Hematopoietic multipotent progenitor cell (in vitro differentiated cells): ENCODE measurements at regions not wholly inside any gene's neighbourhood (a gene's known extent, or its start where the extent isn't known, plus 50 kb on each side); places are given as distances from the start of the nearest gene placed in this dataset.

Experiments
- DNase-seq, 3 donors: peaks; one replicate each; pipeline ENCODE4 v3.0.0-alpha.2; 2011 to 2015; ENCODE audit warnings: low read depth in 2 of 3, low spot score in 2 of 3

DNA sequence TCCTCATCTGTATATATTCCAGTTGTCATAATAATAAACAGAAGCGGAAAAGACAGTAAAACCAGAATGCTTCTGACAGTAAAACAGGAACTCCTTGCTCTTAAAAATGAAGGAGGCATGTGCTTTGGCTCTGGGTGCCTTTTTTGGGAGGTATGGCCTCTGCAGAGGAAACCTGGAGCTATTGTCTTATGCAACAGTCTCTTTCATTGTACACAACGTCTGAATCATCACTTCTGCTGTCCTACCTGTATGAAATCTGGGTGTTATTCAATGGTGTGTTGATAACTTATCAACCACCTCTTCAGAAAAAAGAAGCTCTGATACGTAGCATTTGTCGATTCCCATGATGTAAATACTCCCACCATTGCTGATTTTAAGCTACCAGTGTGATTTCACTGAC lies 64.8 kb downstream of the CDCA7 start:
- DNase-seq, result no peak

GRCh38 chr2:173424886-173425285 lies 70.2 kb downstream of the CDCA7 start:
- no peak for DNase-seq

DNA sequence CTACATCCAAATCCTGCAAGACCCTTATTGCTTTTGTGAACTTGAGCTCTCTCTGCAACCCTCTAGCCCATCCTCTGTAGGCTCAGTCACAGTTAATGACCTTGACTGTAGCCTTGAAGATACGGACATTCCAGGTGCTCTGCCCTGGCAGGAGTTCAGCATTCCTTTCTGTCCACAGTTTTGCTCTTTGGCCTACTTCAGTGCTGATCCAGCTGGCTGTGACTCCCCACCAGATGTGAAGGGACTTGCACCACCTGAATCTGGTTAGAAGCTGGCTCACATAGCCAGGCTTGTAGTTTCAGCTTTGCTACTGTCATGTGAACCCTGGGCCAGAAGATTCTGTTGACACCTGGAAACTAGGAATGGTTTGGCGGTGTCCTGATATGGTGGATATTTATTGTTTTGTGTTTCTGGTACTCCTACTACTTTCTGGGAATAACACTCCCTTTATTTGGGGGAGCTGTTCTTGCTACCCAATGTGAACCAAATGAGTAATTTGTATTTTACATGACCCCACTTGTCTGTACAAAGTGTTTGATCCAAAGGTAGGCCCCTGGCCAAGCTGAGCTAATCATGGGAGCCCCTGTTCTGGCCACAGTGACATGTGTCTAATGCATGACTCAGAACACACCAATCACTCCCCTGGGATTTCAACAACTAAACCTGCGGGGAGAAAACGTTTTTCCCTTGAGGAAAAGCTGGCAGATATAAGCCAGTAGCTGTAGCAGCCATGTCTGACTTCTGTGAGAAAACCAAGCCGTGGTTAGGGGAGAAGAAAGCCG lies 73.4 kb downstream of the CDCA7 start:
- no peak for DNase-seq

DNA sequence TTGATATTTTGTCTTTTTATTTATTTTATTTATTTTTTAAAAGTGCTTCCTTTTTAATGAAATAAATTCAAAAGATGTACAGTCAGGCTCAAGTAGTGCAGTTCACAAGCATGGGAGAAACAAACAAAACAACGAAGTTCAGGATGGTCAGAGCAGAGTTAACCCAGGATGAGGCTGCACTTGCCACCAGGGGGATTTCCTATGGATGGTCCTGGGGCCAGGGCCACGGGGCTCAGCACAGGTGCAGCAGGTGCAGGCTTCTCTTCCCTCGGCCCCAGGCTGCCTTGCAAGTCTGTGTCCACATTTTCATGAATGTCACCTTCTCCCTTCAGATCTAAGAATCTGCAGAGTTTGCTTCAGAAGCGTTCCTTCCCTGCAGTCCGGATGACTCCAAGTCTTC lies 76.5 kb downstream of the CDCA7 start:
- DNase-seq, result no peak

DNA sequence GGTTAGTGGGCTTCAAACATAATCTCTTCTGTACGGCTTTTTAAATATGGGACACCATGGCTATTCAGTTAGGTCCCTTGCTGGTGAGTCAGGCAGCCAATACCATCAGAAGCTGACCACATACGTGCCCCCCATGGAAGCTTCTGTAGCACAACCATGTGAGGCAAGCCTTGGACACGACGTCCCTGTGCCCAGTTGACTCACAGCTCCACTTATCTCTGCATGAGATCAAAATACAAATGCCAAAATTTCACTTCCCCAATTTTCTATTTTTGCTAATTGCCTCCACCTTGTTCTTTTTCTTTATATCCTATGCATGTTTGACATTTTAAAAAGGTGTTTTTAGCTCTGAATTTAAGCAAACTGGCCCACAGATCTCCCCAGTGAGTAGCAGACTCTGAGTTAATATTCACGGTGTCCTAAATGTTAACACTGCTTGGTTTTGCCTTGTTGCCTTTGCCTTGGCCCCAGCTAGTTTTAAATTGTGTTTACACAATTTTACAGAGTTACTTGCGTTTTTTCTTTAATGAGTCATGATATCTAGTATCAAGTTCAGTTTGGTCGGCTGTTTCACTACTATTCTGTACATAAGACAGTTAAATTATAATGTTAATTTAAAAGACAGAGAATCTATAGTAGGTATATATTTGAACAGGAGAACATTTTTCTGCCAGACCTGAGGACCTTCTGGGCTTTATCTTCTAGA lies 77.5 kb downstream of the CDCA7 start:
- DNase-seq, result peak in 2 of 3 donors; percentile 39 to 56

DNA sequence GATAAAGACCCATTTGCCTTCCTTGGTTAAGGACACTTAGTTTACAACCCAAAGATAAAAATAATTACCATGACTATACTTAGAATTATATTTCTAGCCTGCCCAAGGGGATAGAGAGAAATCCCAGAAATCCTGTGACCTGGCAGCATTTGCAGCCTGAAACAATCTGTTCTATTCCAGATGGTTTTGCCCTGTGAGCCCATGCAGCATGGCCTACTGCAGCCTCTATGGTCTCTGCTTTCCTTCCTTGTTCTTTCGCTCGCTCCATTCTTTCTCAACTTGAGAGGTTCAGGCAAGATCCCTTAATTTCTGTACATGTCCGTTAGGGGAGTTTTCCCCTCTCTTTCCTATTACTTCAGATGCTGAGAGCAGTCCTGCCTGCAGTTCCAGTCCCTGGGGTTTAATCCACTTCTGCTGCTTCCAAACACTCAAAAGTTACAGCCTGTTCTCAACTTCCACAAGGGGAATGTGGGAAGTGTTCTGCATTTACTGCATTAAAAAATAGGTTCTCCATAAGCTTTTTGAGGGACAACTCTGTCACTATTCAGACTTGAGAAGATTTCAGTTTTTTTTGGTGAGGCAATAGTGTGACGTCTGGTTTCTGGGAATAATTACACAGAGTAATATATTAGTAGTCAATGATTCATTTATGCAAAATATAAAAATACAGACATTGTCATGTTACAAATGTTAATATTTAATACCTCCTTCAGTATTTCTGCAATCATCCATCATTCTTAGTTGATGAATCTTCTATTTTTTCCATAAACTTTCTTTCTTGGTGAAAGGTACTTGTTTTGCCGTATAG lies 80.3 kb downstream of the CDCA7 start:
- no peak for DNase-seq

GRCh38 chr2:173435574-173435973 lies 80.9 kb downstream of the CDCA7 start:
- no peak for DNase-seq

DNA sequence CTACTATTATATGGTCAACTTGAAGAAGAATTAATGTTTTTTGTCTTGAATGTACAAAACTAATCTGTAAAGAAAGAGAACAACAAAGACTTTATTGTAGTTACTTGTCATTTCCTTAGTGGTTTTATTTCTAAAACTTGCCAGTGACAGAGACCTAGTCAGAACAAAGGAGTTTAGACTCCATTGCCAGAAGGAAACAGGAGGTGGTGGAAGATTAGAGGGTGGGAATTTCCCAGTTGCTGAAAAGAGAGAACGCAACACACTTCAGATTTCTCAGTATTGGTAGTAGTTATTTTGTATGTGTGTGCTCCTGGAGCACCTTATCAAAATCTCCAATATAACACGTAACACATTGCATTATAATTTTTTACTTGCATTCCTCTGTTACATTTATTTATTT lies 81.4 kb downstream of the CDCA7 start:
- peak in 2 of 3 donors; percentile 72 to 74 for DNase-seq

DNA sequence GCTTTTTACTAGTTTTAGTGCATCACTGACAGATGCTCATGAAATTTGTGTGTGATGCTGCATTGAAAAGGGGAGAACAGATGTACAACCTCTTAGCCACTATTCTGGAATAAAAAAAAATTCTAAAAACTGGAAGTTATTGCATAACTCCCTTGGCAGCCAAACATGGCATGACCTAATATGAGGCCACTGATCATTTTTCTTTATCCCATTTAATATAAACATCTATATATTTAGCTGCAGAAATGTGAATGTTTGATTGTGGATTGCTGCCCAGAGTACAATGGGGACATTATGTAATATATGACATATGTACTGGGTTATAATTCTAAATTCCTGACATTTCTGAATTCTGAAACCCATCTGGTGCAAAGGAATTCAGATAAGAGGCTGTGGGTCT lies 86.5 kb downstream of the CDCA7 start:
- no peak for DNase-seq

GRCh38 chr2:173442542-173442941 lies 87.9 kb downstream of the CDCA7 start:
- DNase-seq, result no peak

DNA sequence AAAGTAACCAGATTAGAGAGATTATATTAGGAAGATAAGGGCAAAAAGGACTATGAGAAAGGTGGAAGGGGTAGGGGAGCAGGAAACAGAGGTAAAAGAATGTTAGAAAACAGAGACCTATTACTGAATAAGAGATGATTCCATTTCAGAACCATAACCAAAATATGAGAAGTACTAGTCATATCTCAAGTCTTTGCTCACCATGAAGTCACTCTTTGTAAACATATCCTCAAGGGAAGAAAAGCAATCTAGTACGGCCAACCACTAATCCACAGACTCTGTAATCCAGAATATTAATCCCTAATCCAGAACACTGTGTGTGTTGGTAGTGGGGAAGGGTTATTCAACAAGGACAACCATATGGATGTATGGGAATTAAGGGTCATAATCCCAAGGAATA lies 92.0 kb downstream of the CDCA7 start:
- no peak for DNase-seq

GRCh38 chr2:173448938-173449471 lies 94.3 kb downstream of the CDCA7 start:
- peak in 2 of 3 donors; percentile 41 to 57 for DNase-seq

DNA sequence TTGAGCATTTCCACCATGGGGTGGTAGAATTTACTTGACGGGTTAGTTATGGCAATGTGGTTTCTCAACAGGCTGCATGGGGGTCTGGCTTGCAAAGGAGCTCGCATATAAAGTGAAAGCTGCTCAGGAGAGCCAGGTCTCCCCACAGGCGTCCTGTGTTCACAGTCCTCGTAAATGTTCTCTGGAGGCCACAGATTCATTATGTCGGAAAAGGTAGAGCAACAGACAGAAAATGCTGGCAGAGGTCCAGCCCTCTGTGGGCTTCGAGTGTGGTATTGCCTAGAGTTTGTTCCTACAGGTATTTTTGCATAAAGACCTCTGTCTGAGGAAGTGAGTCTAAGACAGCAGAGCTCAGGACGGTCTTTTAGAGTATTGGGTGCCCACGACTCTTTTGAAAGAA lies 96.4 kb downstream of the CDCA7 start:
- peak in 1 of 3 donors; percentile 48 for DNase-seq

DNA sequence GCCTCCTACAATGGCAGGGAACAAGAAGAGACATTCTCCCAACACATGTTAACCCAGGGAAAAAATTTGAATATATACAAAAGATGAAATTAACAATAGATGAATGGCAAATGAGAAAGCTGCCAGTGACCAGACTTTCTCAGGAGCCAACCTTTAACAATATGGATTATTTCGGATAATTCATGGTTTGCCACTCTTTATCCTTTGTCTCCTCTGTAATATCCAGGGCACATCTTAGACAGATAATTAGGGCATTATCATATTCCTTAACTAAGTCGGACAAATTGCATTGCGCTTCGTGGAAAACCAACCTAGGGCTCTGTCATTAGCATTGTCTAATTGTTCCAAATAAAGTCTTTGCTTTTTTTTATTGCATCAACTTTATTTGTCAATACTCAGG lies 97.3 kb downstream of the CDCA7 start:
- DNase-seq, result no peak

- DNase-seq, result no peak
These were observed 97.7 kb downstream of the CDCA7 start for GRCh38 chr2:173452416-173452815.

DNA sequence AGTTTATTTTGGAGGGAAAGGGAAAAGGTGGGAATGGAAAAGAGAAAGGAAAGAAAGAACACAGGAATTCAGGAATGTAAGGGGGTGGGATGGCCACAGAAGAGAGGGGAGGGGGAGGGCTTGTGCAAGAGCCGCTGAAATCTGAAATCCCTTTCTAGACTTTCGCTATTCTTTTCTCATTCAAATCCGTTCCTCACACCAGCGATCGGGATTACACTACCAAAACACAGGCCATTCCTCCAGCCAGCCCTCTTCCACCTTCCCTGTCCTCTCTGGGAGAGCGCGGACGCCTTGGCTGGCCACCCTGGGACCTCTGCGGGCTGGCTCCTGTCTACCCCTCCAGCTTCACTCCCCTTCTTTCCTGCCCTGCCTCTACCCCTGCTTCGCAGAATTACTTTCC lies 102.3 kb downstream of the CDCA7 start:
- DNase-seq, result no peak

GRCh38 chr2:173457366-173457765 lies 102.7 kb downstream of the CDCA7 start:
- no peak for DNase-seq

DNA sequence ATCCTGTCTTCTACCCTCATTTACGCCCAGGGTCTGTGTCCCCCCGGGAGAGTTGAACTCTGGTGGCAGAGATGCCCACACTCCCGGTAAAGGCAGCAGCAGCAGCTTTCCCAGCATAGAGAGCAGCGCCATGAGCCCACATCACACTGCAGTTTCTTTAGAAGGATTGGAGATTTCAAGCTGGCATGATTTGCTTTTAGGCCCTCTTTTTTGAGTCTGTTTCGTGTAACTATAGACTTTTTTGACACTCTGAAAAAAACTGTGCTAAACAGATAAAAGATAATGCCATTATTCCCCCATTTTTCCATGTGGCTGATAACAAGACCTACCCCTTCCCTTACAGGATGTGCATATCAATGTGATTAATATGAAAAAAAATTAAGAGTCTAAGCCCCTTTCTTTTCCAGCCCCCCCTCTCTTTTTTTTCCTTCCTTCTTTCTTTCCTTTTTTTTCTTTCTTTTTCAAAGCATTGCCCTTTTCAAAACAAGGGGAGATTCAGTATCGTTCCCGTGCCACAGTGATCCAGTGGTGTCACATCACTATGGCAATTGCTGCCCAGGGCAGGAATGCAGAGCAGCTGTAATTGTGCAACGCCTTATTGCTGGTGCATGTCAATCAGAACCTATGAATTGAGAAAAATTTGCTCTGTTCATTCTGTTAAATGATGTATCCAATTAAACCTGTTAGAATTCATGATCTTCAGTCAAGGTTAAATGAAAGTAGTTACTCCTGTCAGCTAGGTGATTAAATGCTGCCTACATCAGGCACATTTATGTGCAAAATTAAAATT lies 104.5 kb downstream of the CDCA7 start:
- DNase-seq, result no peak

DNA sequence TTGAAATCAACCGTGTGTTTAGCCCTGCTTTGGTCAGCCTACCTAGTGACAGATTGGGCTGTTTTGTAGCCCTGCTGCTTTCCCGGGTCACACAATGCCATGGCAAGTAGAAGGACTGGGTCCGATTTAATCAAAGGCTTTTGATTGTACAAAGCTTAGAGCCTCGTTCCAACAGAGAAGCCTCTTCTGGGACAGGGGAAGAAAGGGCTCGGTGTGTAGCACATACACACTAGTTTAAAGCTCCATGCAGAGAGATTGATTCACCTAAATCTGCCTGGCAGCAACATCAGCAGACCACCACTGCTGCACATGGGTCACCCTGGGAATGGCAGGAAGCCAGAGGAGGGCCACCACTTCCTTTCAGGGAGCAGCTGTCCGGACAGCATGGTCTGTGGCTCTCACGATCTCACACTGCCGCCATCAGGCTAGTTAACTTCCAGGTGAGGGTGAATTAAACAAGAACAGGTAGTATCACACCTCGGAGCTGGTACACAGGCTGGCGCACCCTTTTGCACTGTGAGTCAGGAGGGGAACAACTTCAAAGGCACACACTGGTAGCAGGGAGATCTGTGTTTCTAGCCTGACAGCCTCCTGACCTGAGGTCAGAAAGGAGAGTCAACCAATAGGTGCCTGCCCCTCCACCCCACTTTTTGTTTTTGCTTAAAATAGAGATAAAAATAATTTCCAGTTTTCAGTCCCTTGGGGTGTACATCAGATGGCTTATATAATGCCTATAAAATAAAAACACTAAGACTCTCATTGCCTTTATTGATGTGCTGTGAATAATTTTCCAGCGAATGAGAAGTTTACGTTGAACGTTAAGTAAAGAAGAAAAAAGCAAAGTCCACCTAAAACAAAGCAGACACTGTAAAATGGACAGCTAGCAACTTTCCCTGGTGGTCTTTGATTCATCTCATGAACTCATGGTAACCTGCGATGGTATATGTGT lies 108.5 kb downstream of the CDCA7 start:
- DNase-seq, result peak in 1 of 3 donors; percentile 21
